ENCODE measurements at regions not wholly inside any gene's neighbourhood (a gene's known extent, or its start where the extent isn't known, plus 50 kb on each side); places are given as distances from the start of the nearest gene placed in this dataset.
"Not testable (repeated sequence)": the region's sequence is repeated elsewhere in the genome, so short reads cannot be mapped to it uniquely, and the experiment has no call there.

DNA sequence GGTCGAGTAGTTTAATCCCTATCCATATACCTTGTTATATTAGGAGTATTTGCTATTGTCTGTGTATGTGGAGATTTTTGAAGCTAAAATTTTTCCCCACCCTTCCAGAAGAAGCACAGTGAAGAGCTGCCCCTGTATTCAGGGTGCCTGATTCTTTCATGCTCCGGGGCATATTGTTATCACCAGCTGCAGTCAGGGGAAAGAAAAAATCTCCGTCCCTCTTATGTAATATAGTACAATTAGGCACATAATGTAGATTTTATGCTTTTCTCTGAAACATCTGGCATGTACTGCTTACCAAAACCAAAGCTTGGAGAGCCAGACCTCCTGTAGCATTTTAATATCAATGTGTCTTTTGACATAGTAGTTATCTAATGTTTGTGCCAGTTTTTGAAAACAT lies 214.9 kb upstream of the EDNRB start:
- no peak for DNase-seq

DNA sequence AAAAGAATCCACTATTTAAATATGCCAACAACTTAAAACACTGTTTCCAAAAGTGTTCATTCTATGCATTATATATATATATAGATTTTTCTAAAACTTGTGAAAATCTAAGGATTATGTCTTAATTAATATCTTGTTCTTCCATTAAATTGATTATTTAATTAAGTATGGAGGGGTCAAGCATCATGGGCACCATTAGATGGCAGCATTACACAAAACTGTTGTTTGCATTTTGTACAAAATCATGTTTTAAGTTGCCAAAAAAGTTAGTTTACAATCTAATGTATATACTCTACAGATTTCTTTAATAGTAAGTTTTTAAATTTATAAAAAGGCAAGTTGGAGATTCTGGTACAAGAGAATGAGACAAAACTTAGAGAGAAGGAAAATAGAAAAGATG lies 213.2 kb upstream of the EDNRB start:
- no peak for DNase-seq

DNA sequence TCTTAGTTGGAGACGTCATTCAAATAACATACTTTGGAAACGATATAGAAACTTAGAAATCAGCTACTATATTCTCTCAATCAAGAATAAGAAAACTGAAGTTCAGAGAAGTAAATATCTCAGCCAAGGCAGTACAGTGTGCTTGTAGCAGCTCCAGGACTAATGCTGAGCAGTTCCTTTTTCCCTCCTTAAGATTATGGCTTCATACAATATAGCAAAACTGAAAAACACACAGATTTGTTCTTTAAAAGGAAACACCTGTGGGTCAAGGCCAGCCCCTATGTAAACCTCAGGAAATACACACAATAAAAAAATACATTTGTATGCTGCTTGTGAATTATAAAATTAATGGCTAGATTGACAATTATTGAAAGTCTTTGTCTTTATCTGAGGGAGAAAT lies 212.7 kb upstream of the EDNRB start:
- no peak for DNase-seq

DNA sequence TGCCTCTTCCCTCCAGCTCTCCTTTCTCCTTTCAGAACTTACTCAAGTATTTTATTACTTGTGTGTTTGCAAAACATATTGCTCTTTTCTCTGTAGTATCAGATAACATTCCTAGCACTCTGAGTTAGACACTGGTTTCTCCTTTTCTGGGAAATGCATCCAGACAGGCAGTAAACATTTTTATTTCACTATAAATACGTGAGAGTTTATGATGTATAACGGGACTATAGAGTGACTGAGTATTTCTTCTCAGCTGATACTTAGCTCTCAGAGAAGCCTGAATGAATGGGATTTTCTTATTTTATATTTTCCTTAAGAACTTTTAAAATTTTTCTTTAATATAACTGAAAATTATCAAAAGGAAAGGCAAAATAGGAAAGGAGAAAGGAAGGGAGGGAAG lies 211.2 kb upstream of the EDNRB start:
- DNase-seq, result no peak

DNA sequence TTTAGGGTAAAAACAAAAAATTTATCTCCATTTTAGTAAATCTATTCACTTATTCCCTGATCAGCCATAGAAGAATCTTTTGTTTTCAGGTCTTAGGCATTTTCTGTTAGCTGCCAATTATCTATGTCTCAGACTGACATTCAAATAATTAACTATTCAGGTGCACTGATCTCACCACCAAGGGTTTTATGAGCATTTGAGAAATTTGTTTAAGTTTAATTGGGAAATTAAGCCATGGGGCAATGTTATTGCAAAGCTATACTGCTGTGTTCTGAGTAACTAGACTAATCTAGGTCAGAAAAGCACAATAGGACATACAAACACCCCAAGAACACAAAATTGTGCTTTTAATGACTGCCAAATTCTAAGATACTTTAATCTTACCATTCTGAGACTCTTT lies 210.7 kb upstream of the EDNRB start:
- DNase-seq, result no peak

DNA sequence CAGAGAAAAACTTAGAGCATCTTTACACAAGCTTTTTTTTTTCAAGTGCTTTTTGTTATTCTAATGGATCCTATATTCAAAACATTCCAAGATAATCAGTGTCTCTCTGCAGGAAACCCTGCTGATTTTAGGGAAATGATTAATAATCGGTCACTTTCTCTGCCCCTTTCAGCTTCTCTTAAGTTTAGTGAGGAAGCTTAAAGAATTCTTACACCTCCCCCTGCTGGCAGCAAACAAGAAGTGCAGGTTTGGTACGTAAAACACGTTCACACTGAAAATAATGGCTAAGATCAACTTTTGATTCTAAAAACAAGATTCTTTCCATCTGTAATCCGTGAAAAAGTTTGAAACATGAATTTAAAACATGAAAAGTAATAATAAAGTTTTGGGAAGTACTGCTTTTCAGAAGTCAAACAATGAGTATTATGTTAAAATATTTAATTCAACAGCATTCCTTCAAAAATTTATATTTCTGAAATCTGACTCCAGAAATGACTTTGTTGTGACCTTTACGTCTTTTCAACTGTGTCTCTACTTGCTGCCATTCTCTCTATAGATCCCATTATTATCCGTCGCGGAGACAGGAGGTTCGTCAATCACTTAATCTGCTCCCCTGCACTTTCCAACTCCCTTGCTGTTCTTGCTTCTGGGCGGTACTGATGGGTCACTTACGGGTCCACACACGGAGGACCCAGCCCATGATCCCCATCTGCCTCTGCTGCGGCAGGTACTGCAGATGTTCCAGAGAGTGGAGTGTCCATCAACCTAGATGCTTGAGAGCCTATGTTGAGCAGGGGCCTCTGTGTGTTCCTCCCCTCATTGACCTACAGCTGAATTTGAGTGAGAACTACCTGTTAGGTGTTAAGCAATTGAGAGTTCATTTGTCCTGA lies 203.1 kb upstream of the EDNRB start:
- DNase-seq, result peak; percentile 56

DNA sequence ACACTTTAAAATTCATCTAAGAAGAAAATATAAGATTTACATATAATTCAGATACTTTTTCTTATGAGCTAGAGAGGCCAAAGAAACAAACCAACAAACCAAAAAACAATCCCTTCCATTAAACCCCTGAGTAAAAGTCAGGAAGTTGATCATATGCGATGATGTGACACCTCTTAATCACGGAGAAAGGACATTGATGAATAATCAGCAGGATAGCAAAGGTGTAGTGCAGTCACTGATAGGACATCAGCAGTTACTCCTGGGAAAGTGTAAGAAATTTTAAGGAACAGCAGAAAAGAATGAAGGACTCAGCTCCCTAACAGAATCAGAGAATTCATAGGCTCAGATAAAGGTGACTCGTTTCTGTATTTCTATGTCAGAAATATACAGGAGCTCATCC lies 202.4 kb upstream of the EDNRB start:
- DNase-seq, result no peak

DNA sequence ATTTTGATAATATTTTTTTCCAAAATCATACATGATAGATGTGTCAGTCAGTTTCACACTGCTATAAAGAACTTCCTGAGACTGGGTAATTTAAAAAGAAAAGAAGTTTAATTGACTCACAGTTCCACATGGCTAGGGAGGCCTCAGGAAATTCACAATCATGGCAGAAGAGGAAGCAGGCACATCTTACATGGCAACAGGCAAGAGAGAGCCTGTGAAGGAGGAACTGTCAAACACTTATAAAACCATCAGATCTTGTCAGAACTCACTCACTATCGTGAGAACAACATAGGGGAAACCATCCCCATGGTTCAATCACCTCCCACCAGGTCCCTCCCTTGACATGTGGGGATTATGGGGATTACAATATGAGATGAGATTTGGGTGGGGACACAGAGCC lies 201.5 kb upstream of the EDNRB start:
- DNase-seq, result not testable (repeated sequence)

DNA sequence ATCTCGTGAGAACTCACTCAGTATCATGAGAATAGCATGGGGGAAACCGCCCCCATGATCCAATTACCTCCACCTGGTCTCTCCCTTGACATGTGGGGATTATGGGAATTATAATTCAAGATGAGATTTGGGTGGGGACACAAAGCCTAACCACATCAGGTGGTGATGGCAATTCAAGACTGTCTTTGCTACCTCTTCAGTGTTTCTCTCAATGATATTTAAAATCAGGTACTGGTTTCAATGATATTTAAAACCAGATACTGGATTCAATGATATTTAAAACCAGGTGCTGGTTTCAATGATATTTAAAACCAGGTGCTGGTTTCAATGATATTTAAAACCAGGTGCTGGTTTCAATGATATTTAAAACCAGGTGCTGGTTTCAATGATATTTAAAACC lies 198.4 kb upstream of the EDNRB start:
- not testable (repeated sequence) for DNase-seq

DNA sequence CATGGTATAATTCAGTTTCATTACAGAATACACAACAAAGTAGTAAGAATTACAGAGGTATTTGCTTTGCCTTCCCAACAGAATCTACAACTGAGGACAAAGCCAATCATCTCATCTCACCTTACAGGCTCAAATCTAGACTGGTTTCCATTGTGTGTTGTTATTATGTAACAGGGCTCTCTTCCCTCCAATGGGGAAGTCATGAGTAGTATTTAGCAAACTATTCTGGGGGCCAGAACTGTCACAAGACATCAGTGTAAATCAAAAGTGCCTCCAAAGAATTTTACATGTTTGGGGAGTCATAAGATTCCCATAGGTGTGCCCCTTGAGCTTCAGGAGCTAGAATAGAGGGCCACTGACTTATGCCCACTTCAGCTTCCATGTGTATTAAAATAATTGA lies 187.0 kb upstream of the EDNRB start:
- no peak for DNase-seq

DNA sequence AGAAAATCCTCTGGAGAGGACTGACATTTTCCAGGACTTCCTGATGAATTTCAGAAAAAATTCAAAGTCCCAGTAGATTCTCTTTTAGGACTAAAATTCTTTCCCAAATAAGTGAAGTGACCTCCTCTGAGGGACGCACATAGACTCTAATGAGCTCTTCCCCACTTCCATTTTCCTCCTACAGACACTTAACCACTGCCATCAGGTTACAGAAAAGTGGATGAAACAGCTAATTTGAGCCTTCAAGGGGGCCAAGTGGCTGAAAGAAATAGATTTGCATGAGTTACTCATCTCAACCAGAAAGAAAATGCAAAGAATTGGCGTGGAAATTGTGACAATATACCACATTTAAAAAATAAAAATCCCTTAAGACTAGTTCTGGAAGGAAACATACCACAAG lies 185.3 kb upstream of the EDNRB start:
- DNase-seq, result no peak

DNA sequence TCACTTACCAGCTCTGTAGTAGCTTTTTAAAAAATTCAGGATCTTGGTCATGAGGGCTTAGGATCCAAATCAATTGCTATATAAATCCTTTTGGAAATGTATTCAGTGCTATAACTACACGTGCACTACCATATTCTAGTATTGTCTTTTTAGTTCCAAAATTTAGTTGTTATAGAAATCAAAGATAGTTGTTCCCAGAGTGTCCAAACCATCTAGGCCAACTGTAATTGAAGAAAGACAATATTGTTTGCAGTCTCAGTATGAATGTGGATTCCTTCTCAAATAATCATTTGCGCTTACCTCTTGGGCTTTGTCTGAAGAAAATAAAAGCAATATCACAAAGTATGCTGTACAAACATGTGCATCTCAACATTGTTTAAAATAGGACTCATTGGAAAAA lies 184.1 kb upstream of the EDNRB start:
- DNase-seq, result no peak

DNA sequence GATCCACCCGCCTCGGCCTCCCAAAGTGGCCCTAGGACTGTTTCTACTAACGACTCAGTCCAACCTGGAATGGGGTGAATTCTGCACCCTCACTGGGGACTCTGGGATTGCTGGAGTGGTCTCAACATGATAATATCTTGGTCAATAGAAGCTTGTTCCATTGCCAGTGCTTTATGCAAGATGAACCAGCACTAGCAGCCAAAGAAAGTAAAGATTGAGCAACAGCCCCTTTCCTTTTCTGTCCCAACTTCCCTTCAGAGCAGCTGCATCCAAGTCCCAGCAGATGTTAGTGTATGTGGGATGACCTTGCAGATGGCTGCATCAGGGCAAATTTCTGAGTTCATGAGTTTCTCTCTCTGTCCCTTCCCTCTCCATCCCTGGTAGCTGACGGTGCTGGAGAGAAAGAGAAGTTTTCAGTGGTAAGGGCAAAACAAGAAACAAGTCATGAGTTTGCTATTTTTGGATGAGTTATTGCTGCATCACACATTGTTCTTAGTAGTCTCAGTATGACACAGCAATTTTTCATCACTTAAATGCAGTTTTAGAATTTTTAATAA lies 183.6 kb upstream of the EDNRB start:
- DNase-seq, result no peak

DNA sequence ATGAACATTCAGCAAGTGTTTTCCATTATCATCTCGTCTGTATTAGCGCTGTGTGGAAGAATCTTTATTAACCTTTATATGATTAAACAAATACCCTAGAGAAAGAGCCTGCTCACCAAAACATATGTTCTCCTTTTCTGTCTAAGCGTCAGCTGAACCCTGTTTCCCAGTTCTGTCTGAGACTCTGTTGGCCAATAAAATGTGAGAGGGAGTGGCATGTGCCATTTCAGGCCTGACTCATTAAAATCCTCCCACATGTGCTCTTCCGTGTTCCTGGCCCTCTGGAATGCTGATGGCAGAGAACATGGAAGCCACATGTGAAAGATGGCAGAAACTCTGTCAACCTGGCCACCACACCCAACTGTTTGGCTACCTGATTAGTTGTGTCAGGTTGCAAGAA lies 181.9 kb upstream of the EDNRB start:
- DNase-seq, result no peak

DNA sequence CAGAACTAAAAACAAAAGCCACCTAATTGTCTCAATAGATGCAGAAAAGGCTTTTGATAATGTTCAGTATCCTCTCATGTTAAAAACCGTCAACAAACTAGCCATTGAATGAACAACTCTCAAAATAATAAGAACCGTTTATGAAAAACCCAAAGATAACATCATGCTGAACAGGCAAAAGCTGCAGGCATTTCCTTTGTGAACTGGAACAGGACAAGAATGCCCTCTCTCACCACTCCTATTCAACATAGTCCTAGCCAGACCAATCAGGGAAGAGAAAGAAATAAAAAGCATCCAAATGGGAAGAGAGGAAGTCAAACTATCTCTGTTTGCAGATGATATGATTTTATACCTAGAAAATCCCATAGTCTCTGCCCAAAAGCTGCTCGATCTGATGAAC lies 179.6 kb upstream of the EDNRB start:
- no peak for DNase-seq

DNA sequence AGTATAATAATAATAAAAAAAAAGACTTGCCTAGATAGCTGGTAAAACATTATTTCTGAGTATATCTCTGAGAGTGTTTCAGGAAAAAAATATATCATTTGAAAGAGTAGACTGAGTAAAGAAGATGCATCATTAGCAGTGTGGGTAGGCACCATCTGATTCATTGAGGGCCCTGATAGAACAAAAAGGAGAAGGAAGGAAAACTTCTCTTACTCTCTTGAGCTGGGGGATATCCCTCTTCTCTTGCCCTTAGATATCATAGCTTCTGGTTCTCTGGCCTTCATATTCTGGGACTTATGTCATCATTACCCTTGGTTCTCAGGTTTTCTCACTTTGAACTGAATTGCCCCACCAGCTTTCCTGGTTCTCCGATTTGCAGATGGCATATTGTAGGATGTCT lies 177.6 kb upstream of the EDNRB start:
- DNase-seq, result no peak

DNA sequence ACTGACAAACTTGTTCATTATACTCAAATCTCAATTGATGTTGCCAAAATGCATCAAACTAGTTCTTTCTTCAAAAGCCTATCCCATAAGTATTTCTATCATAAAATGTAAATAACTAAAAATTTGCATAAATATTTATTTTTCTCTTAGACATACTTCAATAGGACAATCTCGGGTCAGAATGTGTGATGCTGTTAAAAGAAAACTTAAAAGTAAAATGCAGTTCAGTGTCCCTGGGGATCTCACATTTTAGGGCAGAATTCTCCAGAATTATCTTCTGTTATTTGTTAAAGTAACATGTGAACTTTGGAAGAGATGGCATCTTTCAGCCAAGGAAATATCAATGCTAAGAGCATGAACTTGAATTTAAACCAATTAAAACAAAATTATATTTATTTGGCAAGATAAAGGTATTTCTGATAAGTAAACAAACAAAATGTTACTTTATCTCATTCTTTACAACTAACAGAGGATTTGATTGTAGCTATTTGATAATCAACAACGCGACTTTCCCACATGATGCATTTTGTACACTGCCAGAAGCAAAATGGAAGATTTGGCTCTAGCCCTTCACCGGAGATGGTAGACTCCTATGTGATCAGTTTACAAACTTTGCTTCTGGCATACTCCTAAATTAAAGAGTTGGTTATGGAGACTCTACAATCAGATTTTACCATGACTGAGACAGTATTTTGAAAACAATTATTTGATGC lies 169.5 kb upstream of the EDNRB start:
- DNase-seq, result no peak

DNA sequence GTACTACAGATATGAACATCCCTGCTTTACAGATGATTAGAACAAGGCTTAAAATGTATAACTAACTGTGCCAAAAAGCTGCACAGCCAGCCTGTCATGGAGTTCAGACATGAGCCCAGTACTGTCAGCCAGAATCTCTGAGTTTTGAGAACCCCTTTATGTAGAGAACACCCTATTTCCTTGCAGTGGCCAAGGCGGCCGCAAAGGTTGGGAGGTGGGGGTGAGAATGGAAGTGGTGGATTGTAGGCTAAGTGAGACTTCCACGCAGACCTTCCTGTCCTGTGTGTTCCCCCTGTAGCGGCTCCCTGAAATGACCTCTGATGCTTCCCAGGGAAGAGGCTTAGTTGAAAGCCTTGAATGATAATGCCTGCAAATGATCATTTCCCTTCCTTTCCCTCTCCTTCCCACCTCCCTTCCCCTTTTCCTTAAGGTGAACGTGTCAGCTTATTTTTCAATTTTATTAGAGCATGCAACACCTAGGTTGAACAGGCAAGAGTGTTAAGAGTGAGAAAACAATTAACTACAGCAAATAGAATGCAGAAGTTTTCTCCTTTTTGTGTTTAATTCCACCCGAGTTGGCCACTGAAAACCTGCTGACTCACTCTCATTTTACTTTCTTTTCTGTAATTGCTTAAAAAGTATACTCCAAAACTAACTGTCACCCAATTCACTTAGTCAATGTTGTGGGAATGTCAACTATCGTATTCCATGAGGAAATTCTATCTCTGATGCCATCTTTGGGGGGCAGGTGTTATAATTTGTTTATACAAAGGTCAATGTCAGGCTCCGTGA lies 167.0 kb upstream of the EDNRB start:
- DNase-seq, result no peak

DNA sequence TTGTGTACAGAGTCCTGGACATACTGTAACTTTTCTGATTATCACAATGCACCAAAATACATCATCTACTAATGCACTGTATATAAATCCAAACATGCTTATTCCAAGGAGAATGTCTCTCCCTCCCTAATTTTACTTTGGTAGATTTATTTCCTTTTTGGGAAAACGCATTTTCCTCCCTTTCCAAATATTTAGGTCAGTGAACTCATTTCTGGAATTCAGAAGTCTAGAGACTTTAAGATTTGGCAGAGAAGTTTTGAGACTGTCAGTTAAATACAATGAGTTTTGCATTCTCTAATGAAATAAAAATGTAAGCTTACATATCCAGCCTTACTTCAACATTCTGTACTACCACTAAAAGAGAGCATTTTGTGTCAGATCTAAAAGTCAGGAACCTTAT lies 165.8 kb upstream of the EDNRB start:
- DNase-seq, result no peak

DNA sequence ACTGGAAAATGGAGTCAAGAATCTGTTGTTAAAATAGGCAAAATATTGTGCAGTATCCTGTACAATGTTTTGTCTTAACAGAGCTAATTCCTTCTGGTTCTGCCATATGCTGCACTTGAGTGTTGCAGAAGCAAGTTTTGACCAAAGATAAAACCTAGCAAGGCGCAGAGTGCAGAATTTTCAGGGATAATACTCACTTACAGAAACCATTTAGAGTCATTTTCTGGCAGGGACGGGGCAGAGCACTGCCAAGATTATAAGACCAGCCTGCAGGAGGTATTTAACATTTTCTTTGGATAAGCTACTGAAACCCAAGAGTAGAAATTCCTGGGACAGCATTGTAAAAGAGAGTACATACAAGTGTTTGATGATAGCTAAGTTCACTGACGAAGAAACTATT lies 159.5 kb upstream of the EDNRB start:
- no peak for DNase-seq

DNA sequence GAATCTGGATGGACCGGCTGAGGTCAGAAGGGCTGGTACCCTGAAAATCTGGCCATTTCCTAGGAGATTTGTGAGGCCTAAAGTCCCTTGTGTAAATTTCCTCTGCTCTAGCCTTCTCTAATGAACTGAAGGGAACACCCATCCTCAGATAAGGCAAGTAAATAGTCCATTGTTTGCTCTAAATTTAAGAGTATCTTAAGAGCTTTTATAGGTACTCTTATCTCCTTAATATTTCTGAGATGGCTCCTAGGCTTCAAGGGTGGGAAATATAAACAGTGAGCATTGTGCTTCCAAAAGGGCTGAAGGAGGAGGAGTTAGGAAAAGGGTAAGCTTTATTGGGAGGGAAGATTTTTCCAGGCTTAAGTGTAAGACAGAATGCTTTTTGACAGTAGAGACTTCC lies 148.7 kb upstream of the EDNRB start:
- no peak for DNase-seq

DNA sequence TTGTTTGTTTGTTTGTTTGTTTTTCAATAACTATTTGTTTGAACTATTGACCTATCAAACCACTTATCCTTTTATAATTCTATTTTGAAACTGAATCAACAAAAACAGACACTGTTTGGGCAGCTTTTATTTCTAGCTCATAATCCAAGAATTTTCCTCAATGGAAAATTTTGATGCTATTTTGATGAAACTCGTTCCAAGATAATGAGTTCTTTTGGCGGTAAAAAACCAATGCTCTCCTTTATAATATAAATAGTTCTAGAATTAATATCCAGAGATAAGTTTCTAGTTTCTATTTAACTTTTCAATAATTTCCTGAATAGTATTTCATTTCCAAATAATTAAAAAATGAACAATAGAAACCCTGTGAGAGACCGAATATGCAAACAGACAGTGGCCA lies 146.5 kb upstream of the EDNRB start:
- no peak for DNase-seq

DNA sequence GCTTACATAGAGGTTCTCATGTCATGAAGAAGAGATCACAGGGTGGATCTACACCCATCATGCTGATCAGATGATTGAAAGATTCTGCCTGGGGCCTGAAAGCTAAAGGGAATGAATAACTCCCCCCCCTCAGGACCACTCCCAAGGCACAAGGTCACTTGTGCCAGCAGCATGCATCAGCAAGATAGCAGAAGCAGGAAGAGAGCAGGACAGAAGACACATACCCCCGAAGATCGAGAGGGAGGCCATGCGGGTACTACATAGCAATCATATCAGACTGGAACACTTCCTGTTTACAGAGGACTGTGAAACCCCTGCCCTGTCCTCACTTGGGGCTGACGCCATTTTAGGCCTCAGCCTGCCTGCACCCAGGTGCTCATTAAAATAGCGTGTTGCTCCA lies 143.2 kb upstream of the EDNRB start:
- DNase-seq, result no peak

DNA sequence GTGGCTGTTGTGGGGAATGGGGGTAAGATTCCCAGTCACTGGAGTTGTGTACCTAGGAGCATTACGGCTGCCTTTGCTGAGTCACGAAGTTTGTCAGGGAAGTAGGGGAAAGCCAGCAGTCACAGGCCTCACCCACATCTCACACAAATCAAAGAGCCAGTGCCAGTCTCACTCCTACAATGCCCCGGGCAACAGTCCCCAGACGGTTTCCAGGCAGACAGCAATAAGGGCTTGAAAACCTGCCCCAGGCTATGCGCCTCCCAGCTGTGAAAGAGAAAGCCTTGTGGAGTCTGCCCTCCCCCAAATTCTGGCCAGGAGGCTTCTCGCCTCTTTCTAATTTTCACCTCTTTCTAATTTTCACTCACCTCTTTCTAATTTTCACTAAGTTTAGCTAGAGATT lies 142.3 kb upstream of the EDNRB start:
- no peak for DNase-seq

All from NCI-H1436 (cell line).